A549 (cell line): ENCODE measurements at regions not wholly inside any gene's neighbourhood (a gene's known extent, or its start where the extent isn't known, plus 50 kb on each side); places are given as distances from the start of the nearest gene placed in this dataset.

Experiments
- ATAC-seq, 2 experiments: fragments of 200-7000 bp in 1 of 2; fragments of >200 bp in 1 of 2; cut with Nextera tagmentation in 1 of 2; cut with Tn5 transposase in 1 of 2; 3 replicates each; pipeline versions ENCODE4 v1.8.0 to v1.9.1; 2018 to 2020; ENCODE audit warnings: mild to moderate bottlenecking in 1 of 2, moderate library complexity in 1 of 2
- CTCF ChIA-PET: fragments of 300-600 bp; sonication (Branson Sonifier 250); formaldehyde crosslinking; extraction: SDS; loops from one replicate; lab custom pipeline; 2021; ENCODE audit warnings: antibody characterized with exemption, inconsistent platforms; lab: Yijun Ruan, JAX
- POLR2A ChIA-PET: fragments of 350-600 bp; formaldehyde crosslinking; extraction: SDS; loops from one replicate; lab custom pipeline; 2021; ENCODE audit warnings: antibody characterized with exemption, inconsistent platforms; lab: Yijun Ruan, JAX
- DNase-seq, 2 experiments: peaks; one replicate each; pipeline versions ENCODE4 v3.0.0 to v3.0.0-alpha.2; 2011 to 2016; ENCODE audit warnings: low read depth in 1 of 2, low spot score in 1 of 2
- FAIRE-seq: peaks from 2 replicates; lab custom pipeline; 2011; peaks lifted over from hg19 to GRCh38; lab: Jason Lieb, UNC
- H3K27ac ChIP-seq, 2 experiments: fragments of >200 bp; sonication (Bioruptor Twin); formaldehyde crosslinking; 3 replicates each; pipeline ENCODE4 v1.5.1; 2016 to 2017
- H3K4me1 ChIP-seq: fragments of >200 bp; sonication (Bioruptor Twin); formaldehyde crosslinking; 3 replicates; pipeline ENCODE4 v1.6.1; 2016
- H3K4me2 ChIP-seq: fragments of >200 bp; sonication (Bioruptor Twin); formaldehyde crosslinking; 3 replicates; pipeline ENCODE4 v1.6.1; 2016
- H3K4me3 ChIP-seq: fragments of >200 bp; sonication (Bioruptor Twin); formaldehyde crosslinking; 3 replicates; pipeline ENCODE4 v1.5.1; 2016
- H3K9me3 ChIP-seq: fragments of >200 bp; sonication (Bioruptor Twin); formaldehyde crosslinking; 3 replicates; pipeline ENCODE4 v1.6.1; 2016
- BHLHE40 ChIP-seq: IDR thresholded peaks from 2 replicates; pipeline ENCODE4 v1.6.1; 2012; ENCODE audit warnings: low read depth, low read length, inconsistent platforms
- CBX8 ChIP-seq: fragments of 200-600 bp; sonication (generic); IDR thresholded peaks from 2 replicates; pipeline ENCODE4 v1.6.1; 2016
- CEBPB ChIP-seq, 2 experiments: fragments of >200 bp in 1 of 2; sonication (Bioruptor Twin) in 1 of 2; formaldehyde crosslinking in 1 of 2; IDR thresholded peaks; 2 replicates each; pipeline ENCODE4 v1.6.1; 2012 to 2016
- CHD4 ChIP-seq: fragments of 200-600 bp; sonication (generic); IDR thresholded peaks from 2 replicates; pipeline ENCODE4 v1.6.1; 2016; ENCODE audit warnings: antibody characterized with exemption, mild to moderate bottlenecking, borderline replicate concordance
- EHF ChIP-seq: fragments of 250-450 bp; sonication (Bioruptor Pico); IDR thresholded peaks from 2 replicates; pipeline ENCODE4 v1.5.0; 2020; ENCODE audit warnings: mild to moderate bottlenecking
- EP300 ChIP-seq, 2 experiments: fragments of >200 bp; sonication (Bioruptor Twin); formaldehyde crosslinking; IDR thresholded peaks; 2 replicates in 1 of 2; 3 replicates in 1 of 2; pipeline ENCODE4 v1.6.1; 2016 to 2017
- FOSB ChIP-seq: fragments of 250-450 bp; sonication (Bioruptor Pico); IDR thresholded peaks from 2 replicates; pipeline ENCODE4 v1.5.0; 2020; ENCODE audit warnings: mild to moderate bottlenecking, moderate library complexity
- FOSL2 ChIP-seq, 2 experiments: fragments of 450-650 bp in 1 of 2; fragments of >200 bp in 1 of 2; sonication (Bioruptor Twin) in 1 of 2; formaldehyde crosslinking; IDR thresholded peaks; 2 replicates each; pipeline versions ENCODE4 v1.5.0 to v1.6.1; 2016 to 2020; ENCODE audit warnings: mild to moderate bottlenecking in 1 of 2, moderate library complexity in 1 of 2
- FOXS1 ChIP-seq: fragments of 250-450 bp; sonication (Bioruptor Pico); IDR thresholded peaks from 2 replicates; pipeline ENCODE4 v1.5.0; 2020; ENCODE audit warnings: mild to moderate bottlenecking, moderate library complexity
- HDAC2 ChIP-seq: fragments of 200-600 bp; sonication (generic); IDR thresholded peaks from 2 replicates; pipeline ENCODE4 v1.6.1; 2016
- HEYL ChIP-seq: fragments of 250-450 bp; sonication (Bioruptor Pico); IDR thresholded peaks from 2 replicates; pipeline ENCODE4 v1.8.0; 2021; ENCODE audit warnings: mild to moderate bottlenecking, moderate library complexity
- HOXA7 ChIP-seq: fragments of 250-450 bp; sonication (Bioruptor Pico); IDR thresholded peaks from 2 replicates; pipeline ENCODE4 v1.5.0; 2020; ENCODE audit warnings: mild to moderate bottlenecking, moderate library complexity
- JUN ChIP-seq, 2 experiments: fragments of >200 bp; sonication (Bioruptor Twin); formaldehyde crosslinking; IDR thresholded peaks; 2 replicates in 1 of 2; 3 replicates in 1 of 2; pipeline ENCODE4 v1.6.1; 2016 to 2017
- KDM1A ChIP-seq: fragments of 200-600 bp; sonication (generic); IDR thresholded peaks from 2 replicates; pipeline ENCODE4 v1.6.1; 2016; ENCODE audit warnings: low read depth, mild to moderate bottlenecking
- KDM5A ChIP-seq: fragments of 200-600 bp; sonication (generic); IDR thresholded peaks from 2 replicates; pipeline ENCODE4 v1.6.1; 2016; ENCODE audit warnings: antibody characterized with exemption, mild to moderate bottlenecking
- MAFK ChIP-seq: fragments of 450-650 bp; IDR thresholded peaks from 2 replicates; pipeline ENCODE4 v1.6.1; 2014; ENCODE audit not compliant: partially characterized antibody
- PHF8 ChIP-seq: fragments of 200-600 bp; sonication (generic); IDR thresholded peaks from 2 replicates; pipeline ENCODE4 v1.6.1; 2016; ENCODE audit warnings: low read depth, mild to moderate bottlenecking, antibody characterized with exemption, moderate library complexity, borderline replicate concordance
- RARB ChIP-seq: fragments of 250-450 bp; sonication (Bioruptor Pico); IDR thresholded peaks from 2 replicates; pipeline ENCODE4 v1.8.0; 2021; ENCODE audit warnings: mild to moderate bottlenecking, moderate library complexity
- RCOR1 ChIP-seq: fragments of 150-350 bp; IDR thresholded peaks from 2 replicates; pipeline ENCODE4 v1.6.1; 2014; ENCODE audit warnings: antibody characterized with exemption, low read length, low read depth
- SMC3 ChIP-seq: fragments of >200 bp; sonication (Bioruptor Twin); formaldehyde crosslinking; IDR thresholded peaks from 3 replicates; pipeline ENCODE4 v1.6.1; 2018; ENCODE audit warnings: inconsistent platforms
- SREBF2 ChIP-seq: fragments of 450-650 bp; IDR thresholded peaks from 2 replicates; pipeline ENCODE4 v1.6.1; 2014; ENCODE audit warnings: mild to moderate bottlenecking, moderate library complexity
- TP53 ChIP-seq: fragments of 250-450 bp; sonication (Bioruptor Pico); IDR thresholded peaks from 2 replicates; pipeline ENCODE4 v1.5.0; 2021; ENCODE audit warnings: mild to moderate bottlenecking, moderate library complexity
- ZNF302 ChIP-seq: fragments of 250-450 bp; sonication (Bioruptor Pico); IDR thresholded peaks from 2 replicates; pipeline ENCODE4 v1.9.0; 2021; ENCODE audit warnings: inconsistent platforms, mild to moderate bottlenecking, moderate library complexity
- ZSCAN20 ChIP-seq: fragments of 250-450 bp; sonication (Bioruptor Pico); IDR thresholded peaks from 2 replicates; pipeline ENCODE4 v1.8.0; 2022; ENCODE audit warnings: mild to moderate bottlenecking, moderate library complexity
- WGBS: methylation state at CpG from one replicate; pipeline ENCODE4 v1.1.6; 2017; ENCODE audit errors: missing lambda C conversion rate; 5-methylcytosine and 5-hydroxymethylcytosine counted together
- TF ChIP-seq, protein P1 (sequence below): fragments of 250-450 bp; sonication (Bioruptor Pico); IDR thresholded peaks from 2 replicates; pipeline ENCODE4 v1.5.0; 2021; ENCODE audit warnings: mild to moderate bottlenecking, moderate library complexity, borderline replicate concordance
- TF ChIP-seq, protein P2 (sequence below): IDR thresholded peaks from 2 replicates; pipeline ENCODE4 v1.6.1; 2012
- TF ChIP-seq, protein P3 (sequence below): IDR thresholded peaks from 2 replicates; pipeline ENCODE4 v1.6.1; 2012; ENCODE audit warnings: low read depth, borderline replicate concordance
- TF ChIP-seq, protein P4 (sequence below): fragments of >200 bp; sonication (Bioruptor Twin); formaldehyde crosslinking; IDR thresholded peaks from 3 replicates; pipeline ENCODE4 v1.5.1; 2016
- TF ChIP-seq, protein P5 (sequence below): fragments of 250-450 bp; sonication (Bioruptor Pico); IDR thresholded peaks from 2 replicates; pipeline ENCODE4 v1.5.0; 2020; ENCODE audit warnings: low read depth, mild to moderate bottlenecking, moderate library complexity

DNA sequence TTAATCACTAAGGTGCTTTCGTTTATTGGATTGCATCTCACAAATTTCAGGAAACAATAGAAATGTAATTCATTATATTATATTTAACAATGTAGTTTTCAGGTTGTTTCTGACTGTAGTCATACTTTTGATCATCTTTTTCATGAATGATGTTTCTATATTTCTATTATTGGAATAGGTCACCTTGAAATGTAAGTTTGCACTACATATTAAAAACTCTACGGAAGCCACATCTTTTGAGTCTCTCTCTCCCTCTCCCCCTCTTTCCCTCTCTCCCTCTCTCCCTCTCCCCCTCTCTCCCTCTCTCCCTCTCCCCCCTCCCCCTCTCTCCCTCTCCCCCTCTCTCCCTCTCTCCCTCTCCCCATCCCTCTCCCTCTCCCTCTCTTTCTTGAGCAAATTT lies 131.3 kb upstream of the FBXL4 start:
- no peaks in the 10 kb centered on the region for H3K4me1 ChIP-seq
- ChIA-PET CTCF (no interaction called here), POLR2A (no interaction called here)
- H3K4me3 ChIP-seq, result no peak overlapping the region
- TF ChIP-seq PHF8, result no peak
- no peak for TF ChIP-seq ZSCAN20 (CRISPR knock-in tag)
- no peak for TF ChIP-seq FOSB (CRISPR knock-in tag)
- no peak for TF ChIP-seq SMC3
- TF ChIP-seq MAFK, result no peak
- no peak for TF ChIP-seq KDM1A
- TF ChIP-seq HDAC2, result no peak
- no peak for TF ChIP-seq JUN (IDR thresholded peaks at IDR 0.05)
- no peak for TF ChIP-seq BHLHE40
- no peak for TF ChIP-seq FOSL2 (IDR thresholded peaks at IDR 0.05)
- TF ChIP-seq FOSL2 (CRISPR knock-in tag; IDR thresholded peaks at IDR 0.05), result no peak
- TF ChIP-seq, protein P1, sequence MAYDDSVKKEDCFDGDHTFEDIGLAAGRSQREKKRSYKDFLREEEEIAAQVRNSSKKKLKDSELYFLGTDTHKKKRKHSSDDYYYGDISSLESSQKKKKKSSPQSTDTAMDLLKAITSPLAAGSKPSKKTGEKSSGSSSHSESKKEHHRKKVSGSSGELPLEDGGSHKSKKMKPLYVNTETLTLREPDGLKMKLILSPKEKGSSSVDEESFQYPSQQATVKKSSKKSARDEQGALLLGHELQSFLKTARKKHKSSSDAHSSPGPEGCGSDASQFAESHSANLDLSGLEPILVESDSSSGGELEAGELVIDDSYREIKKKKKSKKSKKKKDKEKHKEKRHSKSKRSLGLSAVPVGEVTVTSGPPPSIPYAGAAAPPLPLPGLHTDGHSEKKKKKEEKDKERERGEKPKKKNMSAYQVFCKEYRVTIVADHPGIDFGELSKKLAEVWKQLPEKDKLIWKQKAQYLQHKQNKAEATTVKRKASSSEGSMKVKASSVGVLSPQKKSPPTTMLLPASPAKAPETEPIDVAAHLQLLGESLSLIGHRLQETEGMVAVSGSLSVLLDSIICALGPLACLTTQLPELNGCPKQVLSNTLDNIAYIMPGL (CRISPR knock-in tag), result no peak
- TF ChIP-seq ZNF302, result no peak
- TF ChIP-seq, protein P2, sequence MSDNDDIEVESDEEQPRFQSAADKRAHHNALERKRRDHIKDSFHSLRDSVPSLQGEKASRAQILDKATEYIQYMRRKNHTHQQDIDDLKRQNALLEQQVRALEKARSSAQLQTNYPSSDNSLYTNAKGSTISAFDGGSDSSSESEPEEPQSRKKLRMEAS, result no peak
- TF ChIP-seq HOXA7, result no peak
- no peak for TF ChIP-seq KDM5A
- TF ChIP-seq HEYL (CRISPR knock-in tag), result no peak
- ATAC-seq (no peak), FAIRE-seq (no peak), DNase-seq (no peak)
- 38% methylated on average over 2 of the region's 2 CpGs for WGBS
- H3K4me2 ChIP-seq, result no peak overlapping the region
- H3K9me3 ChIP-seq, result no peaks in the 10 kb centered on the region
- H3K27ac ChIP-seq, result no peak overlapping the region

DNA sequence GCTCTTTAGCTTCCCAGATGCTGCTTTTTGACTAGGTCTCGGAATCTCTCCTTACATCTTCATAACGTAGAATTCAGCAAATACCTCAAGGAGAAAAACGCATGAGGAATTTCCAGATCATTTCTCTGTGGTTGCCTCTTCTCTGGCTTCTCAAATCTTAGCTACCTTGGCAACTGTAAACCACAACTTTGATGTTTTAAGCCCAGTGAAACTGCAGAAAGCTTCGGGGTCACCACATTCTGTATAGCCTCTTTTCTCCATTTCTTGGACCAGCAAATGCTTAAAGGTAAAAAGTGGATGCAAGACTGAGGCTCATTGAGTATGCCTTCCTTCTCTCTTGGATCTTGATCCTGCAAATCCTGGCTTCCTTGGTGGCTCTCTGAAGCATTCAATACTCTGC lies 125.5 kb upstream of the FBXL4 start:
- no peak for FAIRE-seq

DNA sequence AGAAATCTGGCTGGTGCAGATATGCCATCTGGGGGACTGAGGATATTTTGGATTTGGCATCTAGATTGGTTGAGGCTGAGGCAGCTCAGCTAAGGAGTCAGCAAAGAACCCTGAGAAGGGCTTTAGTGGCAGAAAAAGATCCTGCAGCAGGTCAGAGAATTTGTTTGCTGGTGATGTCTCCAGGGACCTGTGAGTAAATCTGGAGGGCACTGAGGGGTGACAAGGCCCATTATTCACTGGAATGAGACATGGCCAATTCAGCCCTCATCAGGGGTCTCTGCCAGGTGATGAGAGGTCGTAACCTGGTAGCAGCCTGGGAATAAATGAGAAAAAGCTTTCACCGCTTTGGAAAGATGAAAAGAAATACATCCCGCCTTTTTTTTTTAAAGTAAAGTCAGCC lies 118.3 kb upstream of the FBXL4 start:
- Histone ChIP-seq H3K9me3 (no peaks in the 10 kb centered on the region), H3K27ac (no peak overlapping the region), H3K4me3 (no peak overlapping the region), H3K4me2 (no peak overlapping the region), H3K4me1 (no peaks in the 10 kb centered on the region)
- DNase-seq, result no peak
- CTCF ChIA-PET, result no interaction called here
- ATAC-seq, result no peak
- WGBS, result 8% methylated on average over 3 of the region's 3 CpGs
- POLR2A ChIA-PET, result no interaction called here
- FAIRE-seq, result no peak
- TF ChIP-seq EP300 (IDR thresholded peaks at IDR 0.05) (no peak), CEBPB (IDR thresholded peaks at IDR 0.05) (no peak), FOXS1 (no peak), RCOR1 (no peak), RARB (CRISPR knock-in tag) (no peak), BHLHE40 (no peak), ZNF302 (no peak), CHD4 (no peak)
- TF ChIP-seq, protein P3, sequence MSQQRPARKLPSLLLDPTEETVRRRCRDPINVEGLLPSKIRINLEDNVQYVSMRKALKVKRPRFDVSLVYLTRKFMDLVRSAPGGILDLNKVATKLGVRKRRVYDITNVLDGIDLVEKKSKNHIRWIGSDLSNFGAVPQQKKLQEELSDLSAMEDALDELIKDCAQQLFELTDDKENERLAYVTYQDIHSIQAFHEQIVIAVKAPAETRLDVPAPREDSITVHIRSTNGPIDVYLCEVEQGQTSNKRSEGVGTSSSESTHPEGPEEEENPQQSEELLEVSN, result no peak
- TF ChIP-seq, protein P4, sequence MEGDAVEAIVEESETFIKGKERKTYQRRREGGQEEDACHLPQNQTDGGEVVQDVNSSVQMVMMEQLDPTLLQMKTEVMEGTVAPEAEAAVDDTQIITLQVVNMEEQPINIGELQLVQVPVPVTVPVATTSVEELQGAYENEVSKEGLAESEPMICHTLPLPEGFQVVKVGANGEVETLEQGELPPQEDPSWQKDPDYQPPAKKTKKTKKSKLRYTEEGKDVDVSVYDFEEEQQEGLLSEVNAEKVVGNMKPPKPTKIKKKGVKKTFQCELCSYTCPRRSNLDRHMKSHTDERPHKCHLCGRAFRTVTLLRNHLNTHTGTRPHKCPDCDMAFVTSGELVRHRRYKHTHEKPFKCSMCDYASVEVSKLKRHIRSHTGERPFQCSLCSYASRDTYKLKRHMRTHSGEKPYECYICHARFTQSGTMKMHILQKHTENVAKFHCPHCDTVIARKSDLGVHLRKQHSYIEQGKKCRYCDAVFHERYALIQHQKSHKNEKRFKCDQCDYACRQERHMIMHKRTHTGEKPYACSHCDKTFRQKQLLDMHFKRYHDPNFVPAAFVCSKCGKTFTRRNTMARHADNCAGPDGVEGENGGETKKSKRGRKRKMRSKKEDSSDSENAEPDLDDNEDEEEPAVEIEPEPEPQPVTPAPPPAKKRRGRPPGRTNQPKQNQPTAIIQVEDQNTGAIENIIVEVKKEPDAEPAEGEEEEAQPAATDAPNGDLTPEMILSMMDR, result no peak

More for the DNA sequence above, 125.5 kb upstream of the FBXL4 start:
- TF ChIP-seq SREBF2 (no peak), EHF (CRISPR knock-in tag) (no peak), TP53 (CRISPR knock-in tag) (no peak), CBX8 (no peak)
- TF ChIP-seq, protein P4, result no peak
- TF ChIP-seq, protein P5, sequence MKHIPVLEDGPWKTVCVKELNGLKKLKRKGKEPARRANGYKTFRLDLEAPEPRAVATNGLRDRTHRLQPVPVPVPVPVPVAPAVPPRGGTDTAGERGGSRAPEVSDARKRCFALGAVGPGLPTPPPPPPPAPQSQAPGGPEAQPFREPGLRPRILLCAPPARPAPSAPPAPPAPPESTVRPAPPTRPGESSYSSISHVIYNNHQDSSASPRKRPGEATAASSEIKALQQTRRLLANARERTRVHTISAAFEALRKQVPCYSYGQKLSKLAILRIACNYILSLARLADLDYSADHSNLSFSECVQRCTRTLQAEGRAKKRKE, result no peak
- Histone ChIP-seq H3K4me3 (no peak overlapping the region), H3K27ac (no peak overlapping the region), H3K4me1 (no peaks in the 10 kb centered on the region), H3K4me2 (no peak overlapping the region), H3K9me3 (no peaks in the 10 kb centered on the region)
- ATAC-seq (no peak), DNase-seq (no peak)
- WGBS, result 10% methylated on average over 4 of the region's 4 CpGs
- CTCF ChIA-PET, result no interaction called here
- POLR2A ChIA-PET, result no interaction called here
